Omental fat pad (tissue), 3 donors: ENCODE measurements at regions not wholly inside any gene's neighbourhood (a gene's known extent, or its start where the extent isn't known, plus 50 kb on each side); places are given as distances from the start of the nearest gene placed in this dataset.

Source experiments
- ATAC-seq: fragments of 150-250 bp; one replicate; pipeline ENCODE4 v1.9.1; 2016; ENCODE audit warnings: mild to moderate bottlenecking, moderate library complexity; ENCODE audit not compliant: low FRiP score
- DNase-seq: peaks from one replicate; pipeline ENCODE4 v3.0.0-alpha.2; 2019; ENCODE audit warnings: low spot score
- CTCF ChIP-seq, 3 donors: fragments of 450-650 bp; IDR thresholded peaks; one replicate each; pipeline ENCODE4 v1.5.1; 2016 to 2017; ENCODE audit warnings: antibody characterized with exemption in 3 of 3, mild to moderate bottlenecking in 3 of 3, moderate library complexity in 2 of 3

- ATAC-seq: no peak
- no peak for DNase-seq
- TF ChIP-seq CTCF (IDR thresholded peaks at IDR 0.05): no peak
Measured at GRCh38 chr5:179437341-179438001, 92.2 kb upstream of the ADAMTS2 start.

- ATAC-seq (no peak), DNase-seq (no peak)
- TF ChIP-seq CTCF (IDR thresholded peaks at IDR 0.05): no peak
Measured at GRCh38 chr5:179436321-179437122, 91.3 kb upstream of the ADAMTS2 start.

GRCh38 chr5:179435731-179436315, 90.6 kb upstream of the ADAMTS2 start:
- DNase-seq (no peak), ATAC-seq (no peak)
- no peak for TF ChIP-seq CTCF (IDR thresholded peaks at IDR 0.05)

- no peak for ATAC-seq
- DNase-seq: no peak
- TF ChIP-seq CTCF (IDR thresholded peaks at IDR 0.05): no peak
Measured at GRCh38 chr5:179435181-179435580, 89.9 kb upstream of the ADAMTS2 start.

- ATAC-seq (no peak), DNase-seq (no peak)
Measured at GRCh38 chr5:179432547-179432946, 87.3 kb upstream of the ADAMTS2 start.

GRCh38 chr5:179431221-179431824, 86.1 kb upstream of the ADAMTS2 start:
- no peak for DNase-seq
- ATAC-seq: no peak
- TF ChIP-seq CTCF (IDR thresholded peaks at IDR 0.05): no peak

More at GRCh38 chr5:179432547-179432946, 87.3 kb upstream of the ADAMTS2 start:
- no peak for TF ChIP-seq CTCF (IDR thresholded peaks at IDR 0.05)
